ENCODE measurements at regions not wholly inside any gene's neighbourhood (a gene's known extent, or its start where the extent isn't known, plus 50 kb on each side); places are given as distances from the start of the nearest gene placed in this dataset.

DNA sequence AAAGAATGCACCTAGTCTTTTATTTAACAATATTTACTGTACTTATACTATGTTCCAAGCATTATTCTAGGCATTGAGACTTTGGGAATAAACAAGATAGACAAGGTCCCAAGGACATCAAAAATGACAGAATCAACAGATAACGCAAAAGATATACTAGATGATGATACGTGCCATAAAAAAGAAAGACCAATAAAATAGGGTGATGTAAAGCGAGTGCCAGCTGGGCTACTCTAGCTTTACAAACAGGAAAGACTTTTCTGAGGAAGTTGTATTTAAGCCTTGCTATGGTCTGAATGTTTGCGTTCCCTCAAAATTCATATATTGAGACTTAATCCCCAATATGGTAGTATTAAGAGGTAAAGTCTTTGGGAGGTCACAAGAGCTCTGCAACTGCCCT lies 310.2 kb upstream of the RGMB start:
- Histone ChIP-seq H3K79me1 (ENCODE audit: low read depth in 1 of 2, low read length in 2 of 2) (peaks cover 5 to 6% of the 10 kb centered on the region in 2 experiments; a peak in 3 of 4 replicates), H3K9me3 (ENCODE audit: control insufficient read depth, insufficient read depth, low read length) (no peaks in the 10 kb centered on the region), H2BK15ac (ENCODE audit: low read depth, low read length) (peak overlapping the region; percentile 25; the same call in 1 of the 3 replicates), H2BK20ac (ENCODE audit: low read depth, low read length) (no peak overlapping the region), H2AFZ (replicated peaks; ENCODE audit: low read length, poor library complexity) (no peak overlapping the region), H2BK5ac (ENCODE audit: low read depth, low read length, poor library complexity, severe bottlenecking) (no peak overlapping the region), H4K8ac (ENCODE audit: low read depth in 2 of 2, low read length in 2 of 2) (no peak overlapping the region), H3K9me1 (ENCODE audit: insufficient read depth, low read length) (no peaks in the 10 kb centered on the region), H2BK120ac (ENCODE audit: low read depth, low read length) (no peak overlapping the region; the same call in 1 of the 2 replicates), H4K91ac (ENCODE audit: insufficient read depth, low read depth, low read length) (no peak overlapping the region), H3K9ac (ENCODE audit: low read depth, low read length) (no peak overlapping the region), H3K56ac (ENCODE audit: extremely low read depth, insufficient read depth, low read length) (no peak overlapping the region), H3K4ac (ENCODE audit: low read depth, low read length) (no peak overlapping the region), H2AK5ac (ENCODE audit: low read depth, low read length) (no peak overlapping the region), H3K4me1 (ENCODE audit: control insufficient read depth, insufficient read depth, low read length) (peaks cover 2% of the 10 kb centered on the region; the same call in 1 of the 2 replicates), H2AK9ac (replicated peaks; ENCODE audit: low read depth, low read length, poor library complexity) (no peak overlapping the region), H3K27ac (ENCODE audit: insufficient read depth, low read length) (no peak overlapping the region), H3K14ac (replicated peaks; ENCODE audit: low read depth, low read length) (no peak overlapping the region), H3K4me3 (ENCODE audit: insufficient read depth, low read depth, low read length) (no peak overlapping the region), H3K27me3 (ENCODE audit: control insufficient read depth, insufficient read depth, low read length) (no peaks in the 10 kb centered on the region), H3K4me2 (ENCODE audit: low read depth, low read length) (no peak overlapping the region), H4K5ac (ENCODE audit: low read depth, low read length) (no peak overlapping the region), H3K18ac (ENCODE audit: low read depth, low read length) (no peak overlapping the region), H4K20me1 (ENCODE audit: insufficient read depth, low read length) (no peaks in the 10 kb centered on the region), H3K36me3 (ENCODE audit: control insufficient read depth, insufficient read depth, low read length) (no peaks in the 10 kb centered on the region), H3K23ac (ENCODE audit: low read depth, low read length) (no peak overlapping the region)
- dilution Hi-C loops (cut with HindIII; ENCODE audit: low sequenced_read_pairs, unreplicated experiment) = no loop called here
- CTCF ChIA-PET = no interaction called here
- ATAC-seq (ENCODE audit: low read depth) = no peak
- POLR2A ChIA-PET (ENCODE audit: unreplicated experiment) = no interaction called here
- no peak for DNase-seq
- TF ChIP-seq SMC3 (IDR thresholded peaks at IDR 0.05; ENCODE audit: low read depth, low read length) (no peak), MXI1 (IDR thresholded peaks at IDR 0.05; ENCODE audit: borderline replicate concordance, low read depth, low read length) (no peak), RAD21 (IDR thresholded peaks at IDR 0.05; ENCODE audit: low read length) (no peak), ELK1 (IDR thresholded peaks at IDR 0.05; ENCODE audit: borderline replicate concordance, low read depth, low read length) (no peak), BHLHE40 (IDR thresholded peaks at IDR 0.05; ENCODE audit: low read depth, low read length) (no peak), MAZ (IDR thresholded peaks at IDR 0.05; ENCODE audit: borderline replicate concordance, low read depth, low read length) (no peak), CHD1 (IDR thresholded peaks at IDR 0.05; ENCODE audit: low read depth, low read length) (no peak), MAFK (IDR thresholded peaks at IDR 0.05; ENCODE audit: low read depth, low read length) (no peak), FOS (IDR thresholded peaks at IDR 0.05; ENCODE audit: low read depth, low read length) (no peak), RFX5 (IDR thresholded peaks at IDR 0.05; ENCODE audit: low read depth, low read length) (no peak)
- TF ChIP-seq, protein P1, sequence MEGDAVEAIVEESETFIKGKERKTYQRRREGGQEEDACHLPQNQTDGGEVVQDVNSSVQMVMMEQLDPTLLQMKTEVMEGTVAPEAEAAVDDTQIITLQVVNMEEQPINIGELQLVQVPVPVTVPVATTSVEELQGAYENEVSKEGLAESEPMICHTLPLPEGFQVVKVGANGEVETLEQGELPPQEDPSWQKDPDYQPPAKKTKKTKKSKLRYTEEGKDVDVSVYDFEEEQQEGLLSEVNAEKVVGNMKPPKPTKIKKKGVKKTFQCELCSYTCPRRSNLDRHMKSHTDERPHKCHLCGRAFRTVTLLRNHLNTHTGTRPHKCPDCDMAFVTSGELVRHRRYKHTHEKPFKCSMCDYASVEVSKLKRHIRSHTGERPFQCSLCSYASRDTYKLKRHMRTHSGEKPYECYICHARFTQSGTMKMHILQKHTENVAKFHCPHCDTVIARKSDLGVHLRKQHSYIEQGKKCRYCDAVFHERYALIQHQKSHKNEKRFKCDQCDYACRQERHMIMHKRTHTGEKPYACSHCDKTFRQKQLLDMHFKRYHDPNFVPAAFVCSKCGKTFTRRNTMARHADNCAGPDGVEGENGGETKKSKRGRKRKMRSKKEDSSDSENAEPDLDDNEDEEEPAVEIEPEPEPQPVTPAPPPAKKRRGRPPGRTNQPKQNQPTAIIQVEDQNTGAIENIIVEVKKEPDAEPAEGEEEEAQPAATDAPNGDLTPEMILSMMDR (conservative IDR thresholded peaks at IDR 0.05; ENCODE audit: low read depth, low read length) = no peak
- no CpG with 5 or more reads among the region's 4 CpGs for WGBS, 2 experiments (ENCODE audit: extremely low coverage in 2 of 2, insufficient read length in 1 of 2)
- BruUV-seq (replicated peaks) = no TSS peak
- in situ Hi-C loops (cut with MboI; ENCODE audit: low sequenced_read_pairs) = no loop called here
- intact Hi-C loops (cut with micrococcal nuclease) = loop anchor here (10.0 kb wide), 1 partner anchor 478 kb away; no protein-coding TSS in a partner anchor
